H9 (cell line): ENCODE measurements at regions not wholly inside any gene's neighbourhood (a gene's known extent, or its start where the extent isn't known, plus 50 kb on each side); places are given as distances from the start of the nearest gene placed in this dataset.

Experiments used
- DNase-seq: peaks from one replicate; pipeline ENCODE4 v3.0.0-alpha.2; 2017
- H2AFZ ChIP-seq: one replicate; pipeline ENCODE4 v1.6.1; 2013; ENCODE audit warnings: mild to moderate bottlenecking, low read length, control low read depth, moderate library complexity
- H2AK5ac ChIP-seq: 2 replicates; pipeline ENCODE4 v1.6.1; 2013; ENCODE audit warnings: low read length, control low read depth, mixed read lengths; ENCODE audit not compliant: insufficient read length
- H2BK120ac ChIP-seq: one replicate; pipeline ENCODE4 v1.6.1; 2013; ENCODE audit warnings: low read depth, mild to moderate bottlenecking, low read length, control low read depth, inconsistent platforms; ENCODE audit not compliant: poor library complexity, severe bottlenecking
- H2BK12ac ChIP-seq: 2 replicates; pipeline ENCODE4 v1.6.1; 2013; ENCODE audit warnings: low read length, control low read depth, mixed read lengths, low read depth; ENCODE audit not compliant: insufficient read length
- H2BK15ac ChIP-seq: 2 replicates; pipeline ENCODE4 v1.6.1; 2013; ENCODE audit warnings: low read depth, low read length, control low read depth
- H2BK20ac ChIP-seq: one replicate; pipeline ENCODE4 v1.6.1; 2013; ENCODE audit warnings: low read depth, mild to moderate bottlenecking, low read length, control low read depth, inconsistent platforms; ENCODE audit not compliant: poor library complexity, severe bottlenecking
- H2BK5ac ChIP-seq: 2 replicates; pipeline ENCODE4 v1.6.1; 2013; ENCODE audit warnings: low read length, control low read depth, mixed read lengths; ENCODE audit not compliant: insufficient read length
- H3K14ac ChIP-seq: 2 replicates; pipeline ENCODE4 v1.6.1; 2013; ENCODE audit warnings: low read length, control low read depth; ENCODE audit not compliant: insufficient read depth
- H3K18ac ChIP-seq: 2 replicates; pipeline ENCODE4 v1.6.1; 2013; ENCODE audit warnings: low read depth, mild to moderate bottlenecking, mixed read lengths, low read length, control low read depth; ENCODE audit not compliant: insufficient read length
- H3K23ac ChIP-seq: 2 replicates; pipeline ENCODE4 v1.6.1; 2013; ENCODE audit warnings: low read length, control low read depth, mixed read lengths, low read depth; ENCODE audit not compliant: insufficient read length
- H3K23me2 ChIP-seq: 2 replicates; pipeline ENCODE4 v1.6.1; 2013; ENCODE audit warnings: low read depth, mild to moderate bottlenecking, mixed read lengths, low read length, control low read depth; ENCODE audit not compliant: insufficient read length, poor library complexity, severe bottlenecking
- H3K27ac ChIP-seq: 2 replicates; pipeline ENCODE4 v1.5.1; 2013; ENCODE audit warnings: low read length, control low read depth, mixed read lengths, low read depth; ENCODE audit not compliant: insufficient read length
- H3K27me3 ChIP-seq: 2 replicates; pipeline ENCODE4 v1.6.1; 2013; ENCODE audit warnings: low read length, control low read depth, inconsistent platforms; ENCODE audit not compliant: insufficient read depth
- H3K4ac ChIP-seq: 2 replicates; pipeline ENCODE4 v1.6.1; 2013; ENCODE audit warnings: low read depth, mild to moderate bottlenecking, control low read depth, inconsistent platforms, low read length, moderate library complexity
- H3K4me1 ChIP-seq: 2 replicates; pipeline ENCODE4 v1.6.1; 2013; ENCODE audit warnings: low read length, control low read depth, inconsistent platforms; ENCODE audit not compliant: insufficient read depth
- H3K4me2 ChIP-seq: 2 replicates; pipeline ENCODE4 v1.6.1; 2013; ENCODE audit warnings: low read length, control low read depth, mixed read lengths; ENCODE audit not compliant: insufficient read length, insufficient read depth
- H3K56ac ChIP-seq: 2 replicates; pipeline ENCODE4 v1.6.1; 2013; ENCODE audit warnings: low read depth, mild to moderate bottlenecking, mixed read lengths, low read length, control low read depth; ENCODE audit not compliant: insufficient read length
- H3K79me1 ChIP-seq: 2 replicates; pipeline ENCODE4 v1.6.1; 2013; ENCODE audit warnings: low read depth, mild to moderate bottlenecking, moderate library complexity, low read length, control low read depth, inconsistent platforms; ENCODE audit not compliant: insufficient read depth, poor library complexity, severe bottlenecking
- H3K79me2 ChIP-seq: 2 replicates; pipeline ENCODE4 v1.6.1; 2013; ENCODE audit warnings: low read length, control low read depth, inconsistent platforms; ENCODE audit not compliant: insufficient read depth
- H3K9ac ChIP-seq: 2 replicates; pipeline ENCODE4 v1.6.1; 2013; ENCODE audit warnings: low read length, control low read depth, mixed read lengths; ENCODE audit not compliant: insufficient read length; ENCODE audit errors: extremely low read depth
- H3K9me3 ChIP-seq: one replicate; pipeline ENCODE4 v1.6.1; 2013; ENCODE audit warnings: low read depth, low read length, inconsistent platforms; ENCODE audit not compliant: control insufficient read depth
- H3T11ph ChIP-seq: one replicate; pipeline ENCODE4 v1.6.1; 2013; ENCODE audit warnings: mild to moderate bottlenecking, low read length, control low read depth, inconsistent platforms
- H4K20me1 ChIP-seq: one replicate; pipeline ENCODE4 v1.6.1; 2013; ENCODE audit not compliant: control insufficient read depth, insufficient read length, insufficient read depth
- H4K5ac ChIP-seq: 2 replicates; pipeline ENCODE4 v1.6.1; 2013; ENCODE audit warnings: low read depth, mild to moderate bottlenecking, mixed read lengths, low read length, control low read depth; ENCODE audit not compliant: insufficient read length
- H4K8ac ChIP-seq: replicated peaks from 2 replicates; pipeline ENCODE4 v1.6.1; 2013; ENCODE audit warnings: low read length, control low read depth, mixed read lengths, low read depth; ENCODE audit not compliant: insufficient read length
- H4K91ac ChIP-seq: 2 replicates; pipeline ENCODE4 v1.6.1; 2013; ENCODE audit warnings: low read depth, mild to moderate bottlenecking, moderate library complexity, mixed read lengths, low read length, control low read depth; ENCODE audit not compliant: insufficient read length
- H3K27ac Mint-ChIP-seq, 3 experiments: 2 replicates in 2 of 3; 3 replicates in 1 of 3; pipeline ENCODE4 v1.8.0; 2020 to 2021; ENCODE audit warnings: mixed read lengths in 3 of 3, mild to moderate bottlenecking in 1 of 3, moderate library complexity in 1 of 3
- H3K27me3 Mint-ChIP-seq: 2 replicates; pipeline ENCODE4 v1.8.0; 2021; ENCODE audit warnings: low read depth, mild to moderate bottlenecking, moderate library complexity, mixed read lengths
- H3K36me3 Mint-ChIP-seq, 3 experiments: 2 replicates in 2 of 3; 3 replicates in 1 of 3; pipeline ENCODE4 v1.8.0; 2020 to 2021; ENCODE audit warnings: low read depth in 3 of 3, mixed read lengths in 3 of 3; ENCODE audit not compliant: insufficient read depth in 1 of 3
- H3K4me1 Mint-ChIP-seq, 2 experiments: 2 replicates each; pipeline ENCODE4 v1.8.0; 2020; ENCODE audit warnings: mixed read lengths in 2 of 2
- H3K4me3 Mint-ChIP-seq, 2 experiments: 2 replicates in 1 of 2; 3 replicates in 1 of 2; pipeline ENCODE4 v1.8.0; 2020 to 2021; ENCODE audit warnings: mild to moderate bottlenecking in 2 of 2, mixed read lengths in 2 of 2, moderate library complexity in 1 of 2
- H3K9me3 Mint-ChIP-seq, 2 experiments: 2 replicates in 1 of 2; 3 replicates in 1 of 2; pipeline ENCODE4 v1.8.0; 2020; ENCODE audit warnings: mild to moderate bottlenecking in 2 of 2, mixed read lengths in 2 of 2, moderate library complexity in 1 of 2
- CTCF ChIP-seq: fragments of 200-600 bp; sonication (generic); conservative IDR thresholded peaks from 3 replicates; pipeline ENCODE4 v1.8.0; 2021; ENCODE audit warnings: antibody characterized with exemption, mild to moderate bottlenecking
- WGBS: extraction: QIAGEN DNeasy Blood & Tissue Kit; methylation state at CpG from one replicate; pipeline ENCODE4 v1.1.7; 2013; ENCODE audit warnings: missing lambda C conversion rate, low lambda C conversion rate, mixed read lengths; ENCODE audit not compliant: insufficient read length; ENCODE audit errors: extremely low coverage; 5-methylcytosine and 5-hydroxymethylcytosine counted together

GRCh38 chr14:100391173-100391572 lies 68.0 kb downstream of the SLC25A47 start:
- Histone ChIP-seq H2BK5ac (no peak overlapping the region), H3K4ac (no peak overlapping the region), H2BK15ac (no peak overlapping the region), H2BK20ac (no peak overlapping the region), H4K5ac (no peak overlapping the region), H3K9me3 (no peaks in the 10 kb centered on the region), H3K56ac (no peak overlapping the region), H3T11ph (no peak overlapping the region), H3K14ac (no peak overlapping the region), H2AFZ (no peak overlapping the region), H3K4me1 (no peaks in the 10 kb centered on the region), H3K27ac (no peak overlapping the region), H3K27me3 (no peaks in the 10 kb centered on the region), H3K23me2 (no peaks in the 10 kb centered on the region), H3K18ac (no peak overlapping the region), H4K91ac (no peak overlapping the region), H2BK12ac (no peak overlapping the region), H3K79me2 (no peaks in the 10 kb centered on the region), H3K79me1 (no peaks in the 10 kb centered on the region), H4K8ac (no peak overlapping the region), H3K9ac (no peak overlapping the region), H3K23ac (no peak overlapping the region), H2BK120ac (no peak overlapping the region), H4K20me1 (no peaks in the 10 kb centered on the region), H2AK5ac (no peak overlapping the region), H3K4me2 (no peak overlapping the region)
- Mint-ChIP-seq H3K4me1 (peaks cover 7 to 8% of the 10 kb centered on the region in 2 experiments), H3K27ac (no peak overlapping the region; a peak in 1 of 7 replicates), H3K27me3 (no peaks in the 10 kb centered on the region), H3K9me3 (no peaks in the 10 kb centered on the region), H3K4me3 (no peak overlapping the region), H3K36me3 (no peaks in the 10 kb centered on the region; a peak in 1 of 7 replicates)
- no peak for DNase-seq
- no peak for TF ChIP-seq CTCF
- no CpG with 5 or more reads among the region's 15 CpGs for WGBS
